ENCODE measurements at regions not wholly inside any gene's neighbourhood (a gene's known extent, or its start where the extent isn't known, plus 50 kb on each side); places are given as distances from the start of the nearest gene placed in this dataset.

GRCh38 chr9:95719354-95719753 lies 156.1 kb upstream of the ERCC6L2 start:
- intact Hi-C loops (cut with DNase I) = no loop called here
- no peak overlapping the region for H3K4me3 ChIP-seq
- no peaks in the 10 kb centered on the region for H3K9me3 ChIP-seq
- ATAC-seq (no peak), DNase-seq (no peak)
- H3K27ac ChIP-seq = no peak overlapping the region
- H3K27me3 ChIP-seq = no peaks in the 10 kb centered on the region
- no peak for TF ChIP-seq POLR2A (IDR thresholded peaks at IDR 0.05)
- TF ChIP-seq, protein P1, sequence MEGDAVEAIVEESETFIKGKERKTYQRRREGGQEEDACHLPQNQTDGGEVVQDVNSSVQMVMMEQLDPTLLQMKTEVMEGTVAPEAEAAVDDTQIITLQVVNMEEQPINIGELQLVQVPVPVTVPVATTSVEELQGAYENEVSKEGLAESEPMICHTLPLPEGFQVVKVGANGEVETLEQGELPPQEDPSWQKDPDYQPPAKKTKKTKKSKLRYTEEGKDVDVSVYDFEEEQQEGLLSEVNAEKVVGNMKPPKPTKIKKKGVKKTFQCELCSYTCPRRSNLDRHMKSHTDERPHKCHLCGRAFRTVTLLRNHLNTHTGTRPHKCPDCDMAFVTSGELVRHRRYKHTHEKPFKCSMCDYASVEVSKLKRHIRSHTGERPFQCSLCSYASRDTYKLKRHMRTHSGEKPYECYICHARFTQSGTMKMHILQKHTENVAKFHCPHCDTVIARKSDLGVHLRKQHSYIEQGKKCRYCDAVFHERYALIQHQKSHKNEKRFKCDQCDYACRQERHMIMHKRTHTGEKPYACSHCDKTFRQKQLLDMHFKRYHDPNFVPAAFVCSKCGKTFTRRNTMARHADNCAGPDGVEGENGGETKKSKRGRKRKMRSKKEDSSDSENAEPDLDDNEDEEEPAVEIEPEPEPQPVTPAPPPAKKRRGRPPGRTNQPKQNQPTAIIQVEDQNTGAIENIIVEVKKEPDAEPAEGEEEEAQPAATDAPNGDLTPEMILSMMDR (IDR thresholded peaks at IDR 0.05) = no peak
- no peaks in the 10 kb centered on the region for H3K36me3 ChIP-seq
- no peaks in the 10 kb centered on the region for H3K4me1 ChIP-seq
- 74% methylated on average over 8 of the region's 8 CpGs for WGBS (ENCODE audit: insufficient coverage, low coverage, low lambda C conversion rate, missing lambda C conversion rate)

DNA sequence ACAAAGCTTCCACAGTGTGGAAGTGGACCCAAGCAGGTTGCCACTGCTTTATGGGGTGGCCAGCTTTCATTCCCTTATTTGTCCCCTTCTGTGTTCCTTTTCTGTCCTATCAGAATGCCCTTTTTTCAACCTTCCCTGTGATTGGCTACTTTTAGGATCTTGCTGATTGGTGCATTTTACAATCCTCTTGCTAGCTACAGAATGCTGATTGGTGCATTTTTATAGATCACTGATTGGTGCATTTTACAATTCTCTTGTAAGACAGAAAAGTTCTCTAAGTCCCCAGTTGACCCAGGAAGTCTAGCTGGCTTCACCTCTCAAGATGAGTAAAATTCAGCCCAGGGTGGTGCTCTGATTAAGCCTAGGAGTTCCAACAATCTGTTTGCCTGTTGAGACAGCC lies 157.2 kb upstream of the ERCC6L2 start:
- no peaks in the 10 kb centered on the region for H3K27me3 ChIP-seq
- no peaks in the 10 kb centered on the region for H3K4me1 ChIP-seq
- DNase-seq = no peak
- ATAC-seq = no peak
- H3K9me3 ChIP-seq = no peaks in the 10 kb centered on the region
- intact Hi-C loops (cut with DNase I) = no loop called here
- no peaks in the 10 kb centered on the region for H3K36me3 ChIP-seq
- no peak overlapping the region for H3K4me3 ChIP-seq
- no peak overlapping the region for H3K27ac ChIP-seq
- no peak for TF ChIP-seq POLR2A (IDR thresholded peaks at IDR 0.05)
- TF ChIP-seq, protein P1 (IDR thresholded peaks at IDR 0.05) = no peak

DNA sequence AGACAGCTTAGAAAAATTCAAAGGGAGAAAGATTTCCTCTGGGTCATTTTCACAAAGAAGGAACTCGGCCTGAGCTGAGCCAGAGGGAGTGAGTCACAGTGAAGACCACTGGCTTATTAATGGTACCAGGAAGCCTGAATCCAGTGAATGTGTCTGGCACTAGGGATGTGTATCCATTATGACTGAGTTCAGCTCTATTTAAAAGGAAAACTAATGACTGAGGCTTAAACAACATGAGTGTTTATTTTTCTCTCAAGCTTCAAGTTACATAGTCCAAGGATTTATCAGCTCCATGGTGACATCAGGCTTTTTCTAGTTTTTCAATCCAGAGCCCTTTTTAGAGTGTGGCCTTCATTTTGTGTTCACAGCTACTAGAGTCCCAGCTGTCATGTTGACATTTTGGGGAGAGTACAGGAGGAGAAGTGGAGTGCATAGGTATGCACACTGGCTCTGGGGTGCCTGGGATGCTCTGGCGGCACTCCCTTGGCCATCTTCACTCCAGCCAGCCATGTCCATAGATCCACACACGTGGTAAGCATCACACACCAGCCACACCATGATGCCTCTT lies 159.5 kb upstream of the ERCC6L2 start:
- DNase-seq (no peak), ATAC-seq (no peak)
- Histone ChIP-seq H3K36me3 (no peaks in the 10 kb centered on the region), H3K4me3 (no peak overlapping the region), H3K4me1 (no peaks in the 10 kb centered on the region), H3K27ac (no peak overlapping the region), H3K9me3 (no peaks in the 10 kb centered on the region), H3K27me3 (no peaks in the 10 kb centered on the region)
- intact Hi-C loops (cut with DNase I) = no loop called here
- 70% methylated on average over 1 of the region's 3 CpGs for WGBS (ENCODE audit: insufficient coverage, low coverage, low lambda C conversion rate, missing lambda C conversion rate)
- no peak for TF ChIP-seq POLR2A (IDR thresholded peaks at IDR 0.05)
- TF ChIP-seq, protein P1 (IDR thresholded peaks at IDR 0.05) = no peak

GRCh38 chr9:95710446-95710845 lies 165.0 kb upstream of the ERCC6L2 start:
- no peaks in the 10 kb centered on the region for H3K27me3 ChIP-seq
- no CpG with 5 or more reads among the region's 8 CpGs for WGBS (ENCODE audit: insufficient coverage, low coverage, low lambda C conversion rate, missing lambda C conversion rate)
- no peak for DNase-seq
- H3K9me3 ChIP-seq = no peaks in the 10 kb centered on the region
- ATAC-seq = no peak
- no peaks in the 10 kb centered on the region for H3K36me3 ChIP-seq
- no peaks in the 10 kb centered on the region for H3K4me1 ChIP-seq
- intact Hi-C loops (cut with DNase I) = no loop called here
- H3K4me3 ChIP-seq = no peak overlapping the region
- no peak overlapping the region for H3K27ac ChIP-seq
- TF ChIP-seq POLR2A (IDR thresholded peaks at IDR 0.05) = no peak
- TF ChIP-seq, protein P1 (IDR thresholded peaks at IDR 0.05) = no peak

DNA sequence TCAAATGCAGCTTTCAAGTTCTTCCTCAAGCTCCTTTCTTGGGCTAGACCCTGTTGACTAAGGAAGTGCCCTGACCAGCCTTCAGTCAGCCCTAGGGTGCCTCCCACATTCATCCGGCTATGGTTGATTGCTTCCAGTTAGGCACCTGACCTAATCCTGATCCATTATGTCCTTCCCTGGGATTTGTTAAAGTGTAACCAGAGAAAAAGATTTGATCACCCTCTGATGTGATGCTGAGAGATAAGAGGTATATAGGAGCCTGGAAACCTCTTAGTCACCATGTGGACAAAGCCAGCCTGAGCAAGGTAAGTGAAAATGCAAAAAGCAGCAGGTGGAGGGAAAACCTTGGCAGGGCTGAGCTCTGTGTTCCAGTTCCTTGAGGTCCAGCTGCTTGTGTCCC lies 178.8 kb upstream of the ERCC6L2 start:
- no peaks in the 10 kb centered on the region for H3K9me3 ChIP-seq
- no peaks in the 10 kb centered on the region for H3K27me3 ChIP-seq
- no peaks in the 10 kb centered on the region for H3K36me3 ChIP-seq
- H3K4me3 ChIP-seq = no peak overlapping the region
- H3K27ac ChIP-seq = no peak overlapping the region
- TF ChIP-seq, protein P1 (IDR thresholded peaks at IDR 0.05) = no peak
- TF ChIP-seq POLR2A (IDR thresholded peaks at IDR 0.05) = no peak
- ATAC-seq (peak in 1 of 4 donors; percentile 30), DNase-seq (no peak)
- WGBS (ENCODE audit: insufficient coverage, low coverage, low lambda C conversion rate, missing lambda C conversion rate) = 40% methylated on average over 1 of the region's 1 CpG
- intact Hi-C loops (cut with DNase I) = no loop called here
- no peaks in the 10 kb centered on the region for H3K4me1 ChIP-seq

All from right lobe of liver (tissue), 6 donors.